Transverse colon (tissue), 4 donors: ENCODE measurements at regions not wholly inside any gene's neighbourhood (a gene's known extent, or its start where the extent isn't known, plus 50 kb on each side); places are given as distances from the start of the nearest gene placed in this dataset.

Experiments used
- POLR2A ChIP-seq: fragments of 450-650 bp; IDR thresholded peaks from one replicate; pipeline ENCODE4 v1.6.1; 2016; ENCODE audit warnings: antibody characterized with exemption, mild to moderate bottlenecking, moderate library complexity
- POLR2AphosphoS5 ChIP-seq, 3 donors: sonication (generic); formaldehyde crosslinking; IDR thresholded peaks; one replicate each; pipeline ENCODE4 v1.6.1; 2016; ENCODE audit warnings: antibody characterized with exemption in 3 of 3
- TF ChIP-seq, protein P1 (sequence below), 5 experiments: fragments of 200-600 bp in 3 of 5; fragments of 450-650 bp in 2 of 5; sonication (generic) in 3 of 5; IDR thresholded peaks; 1 replicate in 2 of 5; 2 replicates in 3 of 5; pipeline ENCODE4 v1.5.1; 2016 to 2017; ENCODE audit warnings: antibody characterized with exemption in 5 of 5, inconsistent platforms in 3 of 5, mild to moderate bottlenecking in 2 of 5, moderate library complexity in 1 of 5

- no peak for TF ChIP-seq POLR2A
- TF ChIP-seq, protein P1, sequence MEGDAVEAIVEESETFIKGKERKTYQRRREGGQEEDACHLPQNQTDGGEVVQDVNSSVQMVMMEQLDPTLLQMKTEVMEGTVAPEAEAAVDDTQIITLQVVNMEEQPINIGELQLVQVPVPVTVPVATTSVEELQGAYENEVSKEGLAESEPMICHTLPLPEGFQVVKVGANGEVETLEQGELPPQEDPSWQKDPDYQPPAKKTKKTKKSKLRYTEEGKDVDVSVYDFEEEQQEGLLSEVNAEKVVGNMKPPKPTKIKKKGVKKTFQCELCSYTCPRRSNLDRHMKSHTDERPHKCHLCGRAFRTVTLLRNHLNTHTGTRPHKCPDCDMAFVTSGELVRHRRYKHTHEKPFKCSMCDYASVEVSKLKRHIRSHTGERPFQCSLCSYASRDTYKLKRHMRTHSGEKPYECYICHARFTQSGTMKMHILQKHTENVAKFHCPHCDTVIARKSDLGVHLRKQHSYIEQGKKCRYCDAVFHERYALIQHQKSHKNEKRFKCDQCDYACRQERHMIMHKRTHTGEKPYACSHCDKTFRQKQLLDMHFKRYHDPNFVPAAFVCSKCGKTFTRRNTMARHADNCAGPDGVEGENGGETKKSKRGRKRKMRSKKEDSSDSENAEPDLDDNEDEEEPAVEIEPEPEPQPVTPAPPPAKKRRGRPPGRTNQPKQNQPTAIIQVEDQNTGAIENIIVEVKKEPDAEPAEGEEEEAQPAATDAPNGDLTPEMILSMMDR (IDR thresholded peaks at IDR 0.05): no peak
- TF ChIP-seq POLR2AphosphoS5 (IDR thresholded peaks at IDR 0.05): no peak
These were observed 132.3 kb upstream of the PWP1 start for GRCh38 chr12:107553211-107553765.
